NCI-H2107 treated with DMSO at 0.1 percent for 48 hours (cell line): ENCODE measurements at regions not wholly inside any gene's neighbourhood (a gene's known extent, or its start where the extent isn't known, plus 50 kb on each side); places are given as distances from the start of the nearest gene placed in this dataset.

Experiments used
- DNase-seq: peaks from one replicate; lab custom pipeline; 2025; ENCODE audit not compliant: unreplicated experiment; lab: John Stamatoyannopoulos, UW

- no peak for DNase-seq
These were observed 50.9 kb upstream of the GJA5 start for GRCh38 chr1:147811273-147811672.

- DNase-seq, result no peak
These were observed 51.3 kb upstream of the GJA5 start for GRCh38 chr1:147811751-147812150.

- no peak for DNase-seq
These were observed 52.4 kb upstream of the GJA5 start for GRCh38 chr1:147812799-147813198.

- DNase-seq, result no peak
These were observed 55.1 kb upstream of the GJA5 start for GRCh38 chr1:147815503-147815902.

- DNase-seq, result no peak
These were observed 60.4 kb upstream of the GJA5 start for GRCh38 chr1:147820761-147821297.

GRCh38 chr1:147821883-147822282 is 61.5 kb upstream of the GJA5 start:
- DNase-seq, result no peak

- no peak for DNase-seq
These were observed 61.9 kb upstream of the GJA5 start for GRCh38 chr1:147822292-147822691.

- DNase-seq, result no peak
These were observed 63.6 kb upstream of the GJA5 start for GRCh38 chr1:147824001-147824400.

GRCh38 chr1:147824798-147825197 is 64.4 kb upstream of the GJA5 start:
- no peak for DNase-seq

- DNase-seq, result no peak
These were observed 65.2 kb upstream of the GJA5 start for GRCh38 chr1:147825586-147825985.

GRCh38 chr1:147826259-147826658 is 65.9 kb upstream of the GJA5 start:
- no peak for DNase-seq

- no peak for DNase-seq
These were observed 69.2 kb upstream of the GJA8 start for GRCh38 chr1:147833231-147833860.

- DNase-seq, result no peak
These were observed 68.4 kb upstream of the GJA8 start for GRCh38 chr1:147834181-147834580.

- DNase-seq, result no peak
These were observed 67.8 kb upstream of the GJA8 start for GRCh38 chr1:147834810-147835209.

- no peak for DNase-seq
These were observed 65.2 kb upstream of the GJA8 start for GRCh38 chr1:147837129-147837963.

GRCh38 chr1:147837964-147838292 is 64.7 kb upstream of the GJA8 start:
- peak; percentile 51 for DNase-seq

- no peak for DNase-seq
These were observed 61.7 kb upstream of the GJA8 start for GRCh38 chr1:147840909-147841308.

GRCh38 chr1:147842578-147842977 is 60.0 kb upstream of the GJA8 start:
- no peak for DNase-seq

GRCh38 chr1:147843486-147843885 is 59.1 kb upstream of the GJA8 start:
- no peak for DNase-seq

- no peak for DNase-seq
These were observed 54.8 kb upstream of the GJA8 start for GRCh38 chr1:147847831-147848230.

GRCh38 chr1:147849098-147849895 is 53.3 kb upstream of the GJA8 start:
- no peak for DNase-seq

- DNase-seq, result no peak
These were observed 51.9 kb upstream of the GJA8 start for GRCh38 chr1:147850737-147851136.
